GM23338 (cell line): ENCODE measurements at regions not wholly inside any gene's neighbourhood (a gene's known extent, or its start where the extent isn't known, plus 50 kb on each side); places are given as distances from the start of the nearest gene placed in this dataset.
"Not testable (repeated sequence)": the region's sequence is repeated elsewhere in the genome, so short reads cannot be mapped to it uniquely, and the experiment has no call there.

Experiments
- ATAC-seq: fragments of 200-7000 bp; cut with Tn5 transposase; 3 replicates; pipeline ENCODE4 v1.9.1; 2020
- DNase-seq: peaks from one replicate; pipeline ENCODE4 v3.0.0-alpha.2; 2015; ENCODE audit warnings: low spot score
- H2AFZ ChIP-seq: fragments of 200-600 bp; sonication (generic); 2 replicates; pipeline ENCODE4 v1.8.0; 2016; ENCODE audit warnings: antibody characterized with exemption, mild to moderate bottlenecking, moderate library complexity
- H3F3A ChIP-seq: fragments of 200-600 bp; sonication (generic); replicated peaks from 2 replicates; pipeline ENCODE4 v1.8.0; 2017; ENCODE audit warnings: antibody characterized with exemption, mixed run types, low read depth
- H3K27ac ChIP-seq: fragments of 200-600 bp; sonication (generic); 2 replicates; pipeline ENCODE4 v1.6.1; 2016; ENCODE audit warnings: low read depth
- H3K27me3 ChIP-seq: fragments of 200-600 bp; sonication (generic); 2 replicates; pipeline ENCODE4 v1.8.0; 2016; ENCODE audit warnings: mild to moderate bottlenecking, mixed run types, moderate library complexity; ENCODE audit not compliant: insufficient read depth
- H3K36me3 ChIP-seq: fragments of 200-600 bp; sonication (generic); 2 replicates; pipeline ENCODE4 v1.8.0; 2016; ENCODE audit warnings: mild to moderate bottlenecking; ENCODE audit not compliant: insufficient read depth
- H3K4me1 ChIP-seq: fragments of 200-600 bp; sonication (generic); 2 replicates; pipeline ENCODE4 v1.8.0; 2016; ENCODE audit warnings: mild to moderate bottlenecking, moderate library complexity; ENCODE audit not compliant: insufficient read depth
- H3K4me2 ChIP-seq: fragments of 200-600 bp; sonication (generic); 2 replicates; pipeline ENCODE4 v1.7.1; 2017; ENCODE audit warnings: mixed run types
- H3K4me3 ChIP-seq: fragments of 200-600 bp; sonication (generic); 2 replicates; pipeline ENCODE4 v1.6.1; 2016; ENCODE audit warnings: mixed run types
- H3K79me2 ChIP-seq: fragments of 200-600 bp; sonication (generic); replicated peaks from 2 replicates; pipeline ENCODE4 v1.8.0; 2017; ENCODE audit warnings: mild to moderate bottlenecking; ENCODE audit not compliant: insufficient read depth
- H3K9me2 ChIP-seq: fragments of 200-600 bp; sonication (generic); 2 replicates; pipeline ENCODE4 v1.8.0; 2017; ENCODE audit not compliant: insufficient read depth
- H4K20me1 ChIP-seq: fragments of 200-600 bp; sonication (generic); replicated peaks from 2 replicates; pipeline ENCODE4 v1.8.0; 2017; ENCODE audit warnings: mild to moderate bottlenecking; ENCODE audit not compliant: insufficient read depth
- H3K27ac Mint-ChIP-seq: 2 replicates; pipeline ENCODE4 v1.8.0; 2020; ENCODE audit warnings: inconsistent platforms, mild to moderate bottlenecking, moderate library complexity, mixed read lengths
- H3K27me3 Mint-ChIP-seq: 3 replicates; pipeline ENCODE4 v1.8.0; 2022; ENCODE audit warnings: low read depth, mild to moderate bottlenecking, moderate library complexity, mixed read lengths, inconsistent platforms; ENCODE audit not compliant: insufficient read depth, poor library complexity
- H3K36me3 Mint-ChIP-seq: 3 replicates; pipeline ENCODE4 v1.8.0; 2021; ENCODE audit warnings: low read depth, mild to moderate bottlenecking, inconsistent platforms, moderate library complexity, mixed read lengths
- H3K4me1 Mint-ChIP-seq: 3 replicates; pipeline ENCODE4 v1.8.0; 2020; ENCODE audit warnings: mild to moderate bottlenecking, inconsistent platforms, mixed read lengths
- H3K4me3 Mint-ChIP-seq: 3 replicates; pipeline ENCODE4 v1.8.0; 2021; ENCODE audit warnings: moderate library complexity, mild to moderate bottlenecking, inconsistent platforms, mixed read lengths
- H3K9me3 Mint-ChIP-seq: 3 replicates; pipeline ENCODE4 v1.8.0; 2020; ENCODE audit warnings: moderate library complexity, mild to moderate bottlenecking, inconsistent platforms, mixed read lengths
- EZH2 ChIP-seq: fragments of 200-600 bp; sonication (generic); IDR thresholded peaks from one replicate; pipeline ENCODE4 v1.8.0; 2017; ENCODE audit warnings: antibody characterized with exemption, mild to moderate bottlenecking, low read depth; ENCODE audit not compliant: unreplicated experiment
- JUNB ChIP-seq: IDR thresholded peaks from one replicate; pipeline ENCODE4 v1.6.1; 2016; ENCODE audit warnings: antibody characterized with exemption; ENCODE audit not compliant: unreplicated experiment
- NANOG ChIP-seq: IDR thresholded peaks from 2 replicates; pipeline ENCODE4 v1.6.1; 2016; ENCODE audit warnings: antibody characterized with exemption, borderline replicate concordance
- POLR2AphosphoS5 ChIP-seq: IDR thresholded peaks from 2 replicates; pipeline ENCODE4 v1.6.1; 2016; ENCODE audit warnings: antibody characterized with exemption, low read depth
- STAT1 ChIP-seq: IDR thresholded peaks from one replicate; pipeline ENCODE4 v1.6.1; 2016; ENCODE audit warnings: antibody characterized with exemption; ENCODE audit not compliant: unreplicated experiment
- ZNF114 ChIP-seq: fragments of 250-450 bp; sonication (Bioruptor Pico); IDR thresholded peaks from 2 replicates; pipeline ENCODE4 v1.5.0; 2020; ENCODE audit warnings: mild to moderate bottlenecking, moderate library complexity
- TF ChIP-seq, protein P1 (sequence below): IDR thresholded peaks from one replicate; pipeline ENCODE4 v1.6.1; 2018; ENCODE audit warnings: antibody characterized with exemption; ENCODE audit not compliant: unreplicated experiment
- TF ChIP-seq, protein P2 (sequence below): IDR thresholded peaks from 2 replicates; pipeline ENCODE4 v1.6.1; 2016; ENCODE audit warnings: antibody characterized with exemption
- TF ChIP-seq, protein P3 (sequence below), 2 experiments: fragments of 200-600 bp in 1 of 2; sonication (generic) in 1 of 2; conservative IDR thresholded peaks; 2 replicates each; pipeline versions ENCODE4 v1.5.1 to v1.6.1; 2016 to 2017; ENCODE audit warnings: antibody characterized with exemption in 2 of 2, low read depth in 2 of 2, mild to moderate bottlenecking in 2 of 2, moderate library complexity in 1 of 2

- Mint-ChIP-seq H3K36me3 (peaks cover 21% of the 10 kb centered on the region), H3K9me3 (peaks cover 38% of the 10 kb centered on the region)
- not testable (repeated sequence) for H4K20me1 ChIP-seq, H3K27ac Mint-ChIP-seq, H3K27ac ChIP-seq, H3K4me1 Mint-ChIP-seq, H3K27me3 Mint-ChIP-seq, H3K36me3 ChIP-seq, H3K4me3 Mint-ChIP-seq, H2AFZ ChIP-seq, H3F3A ChIP-seq, H3K4me2 ChIP-seq, H3K79me2 ChIP-seq, H3K4me3 ChIP-seq, DNase-seq, H3K27me3 ChIP-seq, H3K4me1 ChIP-seq, H3K9me2 ChIP-seq, ATAC-seq
Measured at GRCh38 chr1:244309191-244309590, 142.5 kb downstream of the ADSS2 start.

DNA sequence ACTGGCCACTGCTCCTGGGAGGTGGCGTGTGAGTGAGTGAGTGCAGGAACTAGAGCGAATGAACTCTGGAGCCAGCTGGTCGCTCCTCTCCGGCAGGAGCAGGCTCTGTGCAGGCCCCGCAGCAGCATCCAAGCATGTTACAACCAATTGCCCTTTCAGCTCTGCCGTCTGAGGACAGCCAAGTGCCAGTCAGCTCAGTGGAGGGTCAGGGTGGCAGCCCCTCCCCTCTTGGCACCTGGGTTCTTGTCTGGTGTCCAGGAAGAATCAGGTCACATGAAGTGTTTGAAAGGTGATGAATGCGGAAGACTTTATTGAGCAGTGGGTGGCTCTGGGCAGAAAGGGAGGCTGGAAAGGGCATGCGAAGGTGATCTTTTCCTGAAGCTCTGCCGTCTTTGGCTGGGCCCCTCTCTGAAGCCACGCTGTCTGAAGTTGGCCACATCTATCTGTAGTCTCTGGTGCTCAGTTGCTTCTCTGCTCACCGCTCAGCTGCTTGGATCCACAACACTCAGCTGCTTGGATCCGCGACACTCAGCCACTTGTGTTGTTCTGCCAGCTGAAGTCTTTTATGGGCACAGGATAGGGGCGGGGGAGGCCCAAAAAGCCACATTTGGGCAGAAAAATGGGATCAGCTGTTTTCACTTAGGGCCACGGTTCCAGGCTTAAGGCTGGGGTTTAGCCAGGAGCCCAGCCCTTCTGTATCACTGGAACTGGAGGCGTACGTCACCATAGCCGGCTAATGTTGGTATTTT lies 139.8 kb downstream of the ADSS2 start:
- no peak overlapping the region for H3K4me3 ChIP-seq
- H3K79me2 ChIP-seq, result no peaks in the 10 kb centered on the region
- peaks cover 21% of the 10 kb centered on the region for H3K9me3 Mint-ChIP-seq
- H3K27me3 Mint-ChIP-seq, result peaks cover 3% of the 10 kb centered on the region
- H3K4me1 Mint-ChIP-seq, result no peaks in the 10 kb centered on the region; the same call in 2 of the 3 replicates
- no peaks in the 10 kb centered on the region for H3K27me3 ChIP-seq
- ATAC-seq (no peak; the same call in 2 of the 3 replicates), DNase-seq (no peak)
- peaks cover 14% of the 10 kb centered on the region; the same call in 2 of the 3 replicates for H3K36me3 Mint-ChIP-seq
- H3K27ac Mint-ChIP-seq, result no peak overlapping the region
- H4K20me1 ChIP-seq, result no peaks in the 10 kb centered on the region
- H3K9me2 ChIP-seq, result 0 out of 2 replicates have a peak, but pooled peaks cover 7% of the 10 kb centered on the region
- H3F3A ChIP-seq, result no peaks in the 10 kb centered on the region
- peak overlapping the region; percentile 91; the same call in 1 of the 2 replicates for H2AFZ ChIP-seq
- H3K4me2 ChIP-seq, result no peak overlapping the region
- H3K4me1 ChIP-seq, result no peaks in the 10 kb centered on the region
- H3K27ac ChIP-seq, result no peak overlapping the region
- no peak overlapping the region for H3K4me3 Mint-ChIP-seq
- peaks cover 5% of the 10 kb centered on the region; the same call in 1 of the 2 replicates for H3K36me3 ChIP-seq
- TF ChIP-seq ZNF114 (CRISPR knock-in tag), result no peak
- no peak for TF ChIP-seq JUNB
- no peak for TF ChIP-seq STAT1
- TF ChIP-seq, protein P1, sequence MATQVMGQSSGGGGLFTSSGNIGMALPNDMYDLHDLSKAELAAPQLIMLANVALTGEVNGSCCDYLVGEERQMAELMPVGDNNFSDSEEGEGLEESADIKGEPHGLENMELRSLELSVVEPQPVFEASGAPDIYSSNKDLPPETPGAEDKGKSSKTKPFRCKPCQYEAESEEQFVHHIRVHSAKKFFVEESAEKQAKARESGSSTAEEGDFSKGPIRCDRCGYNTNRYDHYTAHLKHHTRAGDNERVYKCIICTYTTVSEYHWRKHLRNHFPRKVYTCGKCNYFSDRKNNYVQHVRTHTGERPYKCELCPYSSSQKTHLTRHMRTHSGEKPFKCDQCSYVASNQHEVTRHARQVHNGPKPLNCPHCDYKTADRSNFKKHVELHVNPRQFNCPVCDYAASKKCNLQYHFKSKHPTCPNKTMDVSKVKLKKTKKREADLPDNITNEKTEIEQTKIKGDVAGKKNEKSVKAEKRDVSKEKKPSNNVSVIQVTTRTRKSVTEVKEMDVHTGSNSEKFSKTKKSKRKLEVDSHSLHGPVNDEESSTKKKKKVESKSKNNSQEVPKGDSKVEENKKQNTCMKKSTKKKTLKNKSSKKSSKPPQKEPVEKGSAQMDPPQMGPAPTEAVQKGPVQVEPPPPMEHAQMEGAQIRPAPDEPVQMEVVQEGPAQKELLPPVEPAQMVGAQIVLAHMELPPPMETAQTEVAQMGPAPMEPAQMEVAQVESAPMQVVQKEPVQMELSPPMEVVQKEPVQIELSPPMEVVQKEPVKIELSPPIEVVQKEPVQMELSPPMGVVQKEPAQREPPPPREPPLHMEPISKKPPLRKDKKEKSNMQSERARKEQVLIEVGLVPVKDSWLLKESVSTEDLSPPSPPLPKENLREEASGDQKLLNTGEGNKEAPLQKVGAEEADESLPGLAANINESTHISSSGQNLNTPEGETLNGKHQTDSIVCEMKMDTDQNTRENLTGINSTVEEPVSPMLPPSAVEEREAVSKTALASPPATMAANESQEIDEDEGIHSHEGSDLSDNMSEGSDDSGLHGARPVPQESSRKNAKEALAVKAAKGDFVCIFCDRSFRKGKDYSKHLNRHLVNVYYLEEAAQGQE, result no peak
- TF ChIP-seq, protein P2, sequence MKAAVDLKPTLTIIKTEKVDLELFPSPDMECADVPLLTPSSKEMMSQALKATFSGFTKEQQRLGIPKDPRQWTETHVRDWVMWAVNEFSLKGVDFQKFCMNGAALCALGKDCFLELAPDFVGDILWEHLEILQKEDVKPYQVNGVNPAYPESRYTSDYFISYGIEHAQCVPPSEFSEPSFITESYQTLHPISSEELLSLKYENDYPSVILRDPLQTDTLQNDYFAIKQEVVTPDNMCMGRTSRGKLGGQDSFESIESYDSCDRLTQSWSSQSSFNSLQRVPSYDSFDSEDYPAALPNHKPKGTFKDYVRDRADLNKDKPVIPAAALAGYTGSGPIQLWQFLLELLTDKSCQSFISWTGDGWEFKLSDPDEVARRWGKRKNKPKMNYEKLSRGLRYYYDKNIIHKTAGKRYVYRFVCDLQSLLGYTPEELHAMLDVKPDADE, result no peak
- TF ChIP-seq NANOG, result no peak
- no peak for TF ChIP-seq POLR2AphosphoS5
- no peak for TF ChIP-seq EZH2
- TF ChIP-seq, protein P3, sequence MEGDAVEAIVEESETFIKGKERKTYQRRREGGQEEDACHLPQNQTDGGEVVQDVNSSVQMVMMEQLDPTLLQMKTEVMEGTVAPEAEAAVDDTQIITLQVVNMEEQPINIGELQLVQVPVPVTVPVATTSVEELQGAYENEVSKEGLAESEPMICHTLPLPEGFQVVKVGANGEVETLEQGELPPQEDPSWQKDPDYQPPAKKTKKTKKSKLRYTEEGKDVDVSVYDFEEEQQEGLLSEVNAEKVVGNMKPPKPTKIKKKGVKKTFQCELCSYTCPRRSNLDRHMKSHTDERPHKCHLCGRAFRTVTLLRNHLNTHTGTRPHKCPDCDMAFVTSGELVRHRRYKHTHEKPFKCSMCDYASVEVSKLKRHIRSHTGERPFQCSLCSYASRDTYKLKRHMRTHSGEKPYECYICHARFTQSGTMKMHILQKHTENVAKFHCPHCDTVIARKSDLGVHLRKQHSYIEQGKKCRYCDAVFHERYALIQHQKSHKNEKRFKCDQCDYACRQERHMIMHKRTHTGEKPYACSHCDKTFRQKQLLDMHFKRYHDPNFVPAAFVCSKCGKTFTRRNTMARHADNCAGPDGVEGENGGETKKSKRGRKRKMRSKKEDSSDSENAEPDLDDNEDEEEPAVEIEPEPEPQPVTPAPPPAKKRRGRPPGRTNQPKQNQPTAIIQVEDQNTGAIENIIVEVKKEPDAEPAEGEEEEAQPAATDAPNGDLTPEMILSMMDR (conservative IDR thresholded peaks at IDR 0.05; ENCODE audit: low read depth in 2 of 2), result no peak
